Heart right ventricle (tissue), 16 donors: ENCODE measurements at regions not wholly inside any gene's neighbourhood (a gene's known extent, or its start where the extent isn't known, plus 50 kb on each side); places are given as distances from the start of the nearest gene placed in this dataset.

Experiments used
- ATAC-seq, 8 donors: fragments of 200-7000 bp; cut with Tn5 transposase; one replicate each; pipeline ENCODE4 v1.9.1; 2020; ENCODE audit warnings: mild to moderate bottlenecking in 8 of 8, moderate library complexity in 8 of 8, moderate number of reproducible peaks in 1 of 8
- DNase-seq, 2 donors: peaks; one replicate each; pipeline ENCODE4 v3.0.0-alpha.2; 2020
- H3K27ac ChIP-seq, 10 donors: fragments of 200-600 bp; sonication (generic) in 2 of 10; one replicate each; pipeline versions ENCODE4 v1.5.0 to v1.8.0; 2020 to 2022; ENCODE audit warnings: mild to moderate bottlenecking in 3 of 10
- H3K27me3 ChIP-seq, 7 donors: fragments of 200-600 bp; one replicate each; pipeline ENCODE4 v1.8.0; 2021 to 2022; ENCODE audit warnings: mild to moderate bottlenecking in 2 of 7
- H3K36me3 ChIP-seq, 9 donors: fragments of 200-600 bp; sonication (generic) in 1 of 9; one replicate each; pipeline versions ENCODE4 v1.5.0 to v1.8.0; 2020 to 2022; ENCODE audit warnings: mild to moderate bottlenecking in 2 of 9
- H3K4me1 ChIP-seq, 9 donors: fragments of 200-600 bp; sonication (generic) in 1 of 9; one replicate each; pipeline versions ENCODE4 v1.5.0 to v1.8.0; 2020 to 2022; ENCODE audit warnings: mild to moderate bottlenecking in 4 of 9
- H3K4me3 ChIP-seq, 10 donors: fragments of 200-600 bp; sonication (generic) in 2 of 10; one replicate each; pipeline versions ENCODE4 v1.5.0 to v1.8.0; 2020 to 2022; ENCODE audit warnings: mild to moderate bottlenecking in 7 of 10, moderate library complexity in 2 of 10
- H3K9me3 ChIP-seq, 11 donors: fragments of 200-600 bp in 10 of 11; sonication (generic) in 2 of 11; one replicate each; pipeline versions ENCODE4 v1.5.0 to v1.8.0; 2013 to 2022; ENCODE audit warnings: mild to moderate bottlenecking in 2 of 11, control low read depth in 1 of 11, moderate library complexity in 1 of 11
- WGBS, 2 donors: extraction: QIAGEN DNeasy Blood & Tissue Kit; methylation state at CpG; one replicate each; pipeline ENCODE4 v1.1.7; 2013; ENCODE audit warnings: inconsistent platforms in 1 of 2; 5-methylcytosine and 5-hydroxymethylcytosine counted together
- intact Hi-C, 10 donors: fragments of 100-400 bp; cut with DNase I; formaldehyde crosslinking; loops; one replicate each; pipeline versions ENCODE4 v1.11.1 to v1.14.2; 2022
- TF ChIP-seq, protein P1 (sequence below), 9 donors: fragments of 200-600 bp; sonication (generic) in 2 of 9; IDR thresholded peaks; one replicate each; pipeline versions ENCODE4 v1.5.0 to v1.8.0; 2021 to 2022; ENCODE audit warnings: antibody characterized with exemption in 9 of 9, mild to moderate bottlenecking in 5 of 9, moderate library complexity in 1 of 9
- donor health status: Arrhythmogenic right ventricular cardiomyopathy.
- donor health status: ischemic (EF 13 %, LVEDD 7.1; RV severe dilation, severe dysfunction).
- donor health status: healthy with polysubstance abuse.
- donor health status: DM: no; HTN: yes; CAD: no.
- donor health status: DM: no; HTN: no; CAD: no.
- donor health status: ischemic (EF 25% LVEDD 6.9; RV normal size, moderate dysfunction).
- donor health status: ischemic (EF 25% LVEDD 5.7; RV mildly dilated, moderate dysfunction).
- donor health status: healthy.
- donor health status: DM: yes; HTN: yes; CAD: no.
- donor health status: Ischemic cardiomyopathy.
- donor health status: ischemic (EF 35%, LVEDD 5.7; RV mildly dilated, moderate dysfunction).
- donor health status: nonischemic (EF 11% LVEDD 7.7; RV severe dilation, severe dysfunction).
- donor health status: DM: yes; HTN: yes; CAD: no.
- donor health status: PGD.
- donor health status: ischemic (EF 29% LVEDD 5.4; RV normal size, mild dysfunction).
- donor health status: nonischemic (EF 23%, LVEDD 6.1; RV moderate dilation, normal function).

GRCh38 chr2:7454592-7454991 is 537.4 kb downstream of the RNF144A start:
- Histone ChIP-seq H3K4me3 (no peak overlapping the region), H3K27me3 (peaks cover 0 to 11% (median 0%) of the 10 kb centered on the region in 7 donors), H3K36me3 (no peaks in the 10 kb centered on the region), H3K27ac (no peak overlapping the region), H3K4me1 (no peaks in the 10 kb centered on the region), H3K9me3 (no peaks in the 10 kb centered on the region)
- TF ChIP-seq, protein P1, sequence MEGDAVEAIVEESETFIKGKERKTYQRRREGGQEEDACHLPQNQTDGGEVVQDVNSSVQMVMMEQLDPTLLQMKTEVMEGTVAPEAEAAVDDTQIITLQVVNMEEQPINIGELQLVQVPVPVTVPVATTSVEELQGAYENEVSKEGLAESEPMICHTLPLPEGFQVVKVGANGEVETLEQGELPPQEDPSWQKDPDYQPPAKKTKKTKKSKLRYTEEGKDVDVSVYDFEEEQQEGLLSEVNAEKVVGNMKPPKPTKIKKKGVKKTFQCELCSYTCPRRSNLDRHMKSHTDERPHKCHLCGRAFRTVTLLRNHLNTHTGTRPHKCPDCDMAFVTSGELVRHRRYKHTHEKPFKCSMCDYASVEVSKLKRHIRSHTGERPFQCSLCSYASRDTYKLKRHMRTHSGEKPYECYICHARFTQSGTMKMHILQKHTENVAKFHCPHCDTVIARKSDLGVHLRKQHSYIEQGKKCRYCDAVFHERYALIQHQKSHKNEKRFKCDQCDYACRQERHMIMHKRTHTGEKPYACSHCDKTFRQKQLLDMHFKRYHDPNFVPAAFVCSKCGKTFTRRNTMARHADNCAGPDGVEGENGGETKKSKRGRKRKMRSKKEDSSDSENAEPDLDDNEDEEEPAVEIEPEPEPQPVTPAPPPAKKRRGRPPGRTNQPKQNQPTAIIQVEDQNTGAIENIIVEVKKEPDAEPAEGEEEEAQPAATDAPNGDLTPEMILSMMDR (IDR thresholded peaks at IDR 0.05) = no peak
- DNase-seq (no peak), ATAC-seq (no peak)
- WGBS, 2 donors = 93 to 97% methylated on average over 4 of the region's 4 CpGs
- intact Hi-C loops = no loop called here

GRCh38 chr2:7456762-7457161 is 539.5 kb downstream of the RNF144A start:
- Histone ChIP-seq H3K27me3 (peaks cover 0 to 11% (median 0%) of the 10 kb centered on the region in 7 donors), H3K36me3 (no peaks in the 10 kb centered on the region), H3K27ac (no peak overlapping the region), H3K4me1 (no peaks in the 10 kb centered on the region), H3K4me3 (no peak overlapping the region), H3K9me3 (no peaks in the 10 kb centered on the region)
- WGBS, 2 donors = 25 to 40% methylated on average over 13 of the region's 13 CpGs
- DNase-seq (no peak), ATAC-seq (peak in 1 of 8 donors; percentile 56)
- intact Hi-C loops = no loop called here
- TF ChIP-seq, protein P1 (IDR thresholded peaks at IDR 0.05) = no peak

DNA sequence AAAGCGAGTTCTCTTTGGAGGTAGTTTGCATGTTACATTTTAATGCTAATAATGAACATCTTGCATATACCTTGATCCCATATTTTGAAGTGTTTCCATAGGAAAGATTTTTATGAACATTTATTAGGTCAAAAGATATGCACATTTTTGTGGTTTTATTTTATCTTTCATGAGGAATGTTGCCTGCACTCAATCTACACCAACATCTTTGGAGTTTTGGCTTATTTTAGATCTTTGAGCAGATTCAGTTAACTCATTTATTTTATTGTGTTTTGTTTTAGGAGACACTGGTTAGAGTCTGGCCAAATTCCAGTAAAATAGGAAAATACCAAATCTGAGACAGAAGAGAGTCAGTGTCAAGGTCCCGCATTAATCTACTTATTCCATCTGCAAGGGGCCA is 540.9 kb downstream of the RNF144A start:
- TF ChIP-seq, protein P1 (IDR thresholded peaks at IDR 0.05) = no peak
- intact Hi-C loops = no loop called here
- WGBS, 2 donors = 96 to 98% methylated on average over 2 of the region's 2 CpGs
- Histone ChIP-seq H3K27ac (no peak overlapping the region), H3K4me3 (no peak overlapping the region), H3K9me3 (peaks cover 0 to 8% (median 0%) of the 10 kb centered on the region in 11 donors), H3K4me1 (no peaks in the 10 kb centered on the region), H3K36me3 (no peaks in the 10 kb centered on the region), H3K27me3 (peaks cover 0 to 8% (median 0%) of the 10 kb centered on the region in 7 donors)
- ATAC-seq (no peak), DNase-seq (no peak)

DNA sequence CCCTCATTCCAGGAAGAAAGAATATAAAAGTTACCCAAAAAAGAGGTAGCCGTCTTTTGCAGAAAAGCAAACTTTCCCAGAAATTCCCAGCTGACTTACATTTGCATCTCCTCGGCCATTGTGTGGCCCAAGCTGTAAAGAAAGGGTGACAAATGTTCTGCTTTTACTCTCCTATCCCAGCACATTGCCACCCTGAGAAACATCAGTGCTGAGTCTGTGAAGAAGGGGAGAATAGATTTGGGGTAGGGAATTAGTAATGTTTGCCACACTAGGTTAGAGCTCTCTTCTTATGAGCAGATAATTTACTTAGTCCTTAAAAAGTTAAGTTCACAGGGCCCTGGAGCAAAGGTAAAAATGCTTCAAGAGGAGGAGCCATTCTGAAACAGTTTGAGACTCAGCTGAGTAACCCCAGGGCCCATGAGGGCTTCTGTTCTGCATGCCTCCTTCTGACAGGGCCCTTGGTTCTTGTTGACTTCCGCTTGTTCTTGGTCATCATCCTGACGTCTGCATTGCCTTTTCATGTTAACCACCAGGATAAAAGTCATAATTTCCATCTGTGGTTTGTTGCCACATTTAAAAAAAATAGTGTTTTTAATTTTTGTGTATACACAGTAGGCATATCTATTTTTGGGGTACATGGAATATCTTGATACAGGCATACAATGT is 550.7 kb downstream of the RNF144A start:
- TF ChIP-seq, protein P1 (IDR thresholded peaks at IDR 0.05) = no peak
- no peak overlapping the region for H3K4me3 ChIP-seq
- H3K27me3 ChIP-seq = peaks cover 0 to 21% (median 3%) of the 10 kb centered on the region in 7 donors
- no peaks in the 10 kb centered on the region for H3K36me3 ChIP-seq
- H3K4me1 ChIP-seq = no peaks in the 10 kb centered on the region
- no peak for DNase-seq
- H3K9me3 ChIP-seq = no peaks in the 10 kb centered on the region
- WGBS, 2 donors = 77 to 83% methylated on average over 4 of the region's 4 CpGs
- intact Hi-C loops = no loop called here
- no peak for ATAC-seq
- no peak overlapping the region for H3K27ac ChIP-seq
